SIG-M5 (cell line): ENCODE measurements at regions not wholly inside any gene's neighbourhood (a gene's known extent, or its start where the extent isn't known, plus 50 kb on each side); places are given as distances from the start of the nearest gene placed in this dataset.

ENCODE experiments used
- DNase-seq: peaks from one replicate; lab custom pipeline; 2025; lab: John Stamatoyannopoulos, UW

GRCh38 chr4:114177628-114178027 is 198.2 kb upstream of the ARSJ start:
- no peak for DNase-seq

GRCh38 chr4:114178392-114178791 is 198.9 kb upstream of the ARSJ start:
- DNase-seq = no peak

- no peak for DNase-seq
Observed at GRCh38 chr4:114180481-114180880, 201.0 kb upstream of the ARSJ start.

- DNase-seq = no peak
Observed at GRCh38 chr4:114184901-114185300, 205.5 kb upstream of the ARSJ start.

- DNase-seq = no peak
Observed at GRCh38 chr4:114187592-114187991, 208.1 kb upstream of the ARSJ start.

GRCh38 chr4:114191496-114191895 is 212.0 kb upstream of the ARSJ start:
- no peak for DNase-seq

GRCh38 chr4:114192854-114193253 is 213.4 kb upstream of the ARSJ start:
- no peak for DNase-seq

GRCh38 chr4:114193624-114194399 is 214.4 kb upstream of the ARSJ start:
- DNase-seq = no peak

- no peak for DNase-seq
Observed at GRCh38 chr4:114196606-114197005, 217.2 kb upstream of the ARSJ start.

GRCh38 chr4:114200026-114200425 is 220.6 kb upstream of the ARSJ start:
- no peak for DNase-seq

GRCh38 chr4:114205261-114205660 is 225.8 kb upstream of the ARSJ start:
- DNase-seq = no peak

GRCh38 chr4:114208574-114209151 is 229.2 kb upstream of the ARSJ start:
- DNase-seq = no peak

- DNase-seq = no peak
Observed at GRCh38 chr4:114209584-114209983, 230.1 kb upstream of the ARSJ start.

- no peak for DNase-seq
Observed at GRCh38 chr4:114211556-114211955, 232.1 kb upstream of the ARSJ start.

- DNase-seq = no peak
Observed at GRCh38 chr4:114217150-114217817, 237.8 kb upstream of the ARSJ start.

GRCh38 chr4:114223580-114223979 is 244.1 kb upstream of the ARSJ start:
- no peak for DNase-seq

GRCh38 chr4:114225436-114225835 is 246.0 kb upstream of the ARSJ start:
- no peak for DNase-seq

GRCh38 chr4:114226179-114226578 is 246.7 kb upstream of the ARSJ start:
- no peak for DNase-seq

GRCh38 chr4:114226968-114227760 is 247.7 kb upstream of the ARSJ start:
- DNase-seq = no peak

GRCh38 chr4:114229706-114230105 is 250.3 kb upstream of the ARSJ start:
- DNase-seq = no peak

- DNase-seq = no peak
Observed at GRCh38 chr4:114236171-114236769, 256.8 kb upstream of the ARSJ start.

- no peak for DNase-seq
Observed at GRCh38 chr4:114237997-114238396, 258.6 kb upstream of the ARSJ start.
